ACC112 (cell line): ENCODE measurements at regions not wholly inside any gene's neighbourhood (a gene's known extent, or its start where the extent isn't known, plus 50 kb on each side); places are given as distances from the start of the nearest gene placed in this dataset.

ENCODE experiments used
- H2AFZ ChIP-seq: fragments of 200-600 bp; sonication (generic); one replicate; pipeline ENCODE4 v1.6.0; 2017; ENCODE audit warnings: antibody characterized with exemption, low read length; ENCODE audit not compliant: unreplicated experiment
- H3K27ac ChIP-seq: fragments of 200-600 bp; sonication (generic); 2 replicates; pipeline ENCODE4 v1.5.1; 2014; ENCODE audit warnings: low read depth, mild to moderate bottlenecking, antibody characterized with exemption, low read length, moderate library complexity
- H3K27me3 ChIP-seq: fragments of 200-600 bp; sonication (generic); 2 replicates; pipeline ENCODE4 v1.6.1; 2014; ENCODE audit warnings: mild to moderate bottlenecking, antibody characterized with exemption, low read length, moderate library complexity, mixed read lengths; ENCODE audit not compliant: insufficient read depth
- H3K36me3 ChIP-seq: fragments of 200-600 bp; sonication (generic); 2 replicates; pipeline ENCODE4 v1.6.1; 2016; ENCODE audit warnings: mild to moderate bottlenecking, antibody characterized with exemption, low read length, moderate library complexity, mixed read lengths; ENCODE audit not compliant: insufficient read depth
- H3K4me1 ChIP-seq: fragments of 200-600 bp; sonication (generic); one replicate; pipeline ENCODE4 v1.6.1; 2016; ENCODE audit warnings: low read length, mixed read lengths; ENCODE audit not compliant: insufficient read depth, unreplicated experiment, control insufficient read depth
- H3K4me3 ChIP-seq: fragments of 200-600 bp; sonication (generic); 2 replicates; pipeline ENCODE4 v1.5.1; 2014; ENCODE audit warnings: mild to moderate bottlenecking, low read depth, low read length
- H3K79me2 ChIP-seq: fragments of 200-600 bp; sonication (generic); one replicate; pipeline ENCODE4 v1.6.0; 2016; ENCODE audit warnings: low read length; ENCODE audit not compliant: control insufficient read depth, unreplicated experiment, insufficient read depth

- H3K4me1 ChIP-seq: peaks cover 8% of the 10 kb centered on the region
- H3K79me2 ChIP-seq: no peaks in the 10 kb centered on the region
- no peak overlapping the region for H3K4me3 ChIP-seq
- H3K27ac ChIP-seq: no peak overlapping the region
- no peaks in the 10 kb centered on the region for H3K27me3 ChIP-seq
- no peak overlapping the region for H2AFZ ChIP-seq
- H3K36me3 ChIP-seq: no peaks in the 10 kb centered on the region
These were observed 1080.6 kb upstream of the CDH6 start for GRCh38 chr5:30112867-30113266.

- Histone ChIP-seq H3K27me3 (no peaks in the 10 kb centered on the region), H3K27ac (no peak overlapping the region), H3K4me3 (no peak overlapping the region), H3K4me1 (peaks cover 5% of the 10 kb centered on the region), H3K36me3 (no peaks in the 10 kb centered on the region), H3K79me2 (no peaks in the 10 kb centered on the region), H2AFZ (no peak overlapping the region)
These were observed 1085.4 kb upstream of the CDH6 start for GRCh38 chr5:30108051-30108450.

- Histone ChIP-seq H2AFZ (no peak overlapping the region), H3K4me3 (no peak overlapping the region), H3K27ac (no peak overlapping the region)
These were observed 1086.9 kb upstream of the CDH6 start for GRCh38 chr5:30106596-30106995.

GRCh38 chr5:30104872-30105596, 1088.5 kb upstream of the CDH6 start:
- Histone ChIP-seq H3K27ac (no peak overlapping the region), H2AFZ (no peak overlapping the region), H3K4me1 (peaks cover 11% of the 10 kb centered on the region), H3K27me3 (no peaks in the 10 kb centered on the region), H3K36me3 (no peaks in the 10 kb centered on the region), H3K79me2 (no peaks in the 10 kb centered on the region), H3K4me3 (no peak overlapping the region)

More at GRCh38 chr5:30106596-30106995, 1086.9 kb upstream of the CDH6 start:
- Histone ChIP-seq H3K27me3 (no peaks in the 10 kb centered on the region), H3K4me1 (no peaks in the 10 kb centered on the region), H3K79me2 (no peaks in the 10 kb centered on the region), H3K36me3 (no peaks in the 10 kb centered on the region)

- no peaks in the 10 kb centered on the region for H3K79me2 ChIP-seq
- H3K27ac ChIP-seq: peak overlapping the region; percentile 57
- H3K27me3 ChIP-seq: no peaks in the 10 kb centered on the region
- H3K36me3 ChIP-seq: no peaks in the 10 kb centered on the region
- peak overlapping the region; percentile 29; the same call in 1 of the 2 replicates for H3K4me3 ChIP-seq
- no peak overlapping the region for H2AFZ ChIP-seq
- peaks cover 12% of the 10 kb centered on the region for H3K4me1 ChIP-seq
These were observed 1089.9 kb upstream of the CDH6 start for GRCh38 chr5:30103452-30104202.

GRCh38 chr5:30103052-30103451, 1090.4 kb upstream of the CDH6 start:
- Histone ChIP-seq H3K4me3 (no peak overlapping the region), H2AFZ (no peak overlapping the region), H3K27ac (peak overlapping the region; percentile 57), H3K36me3 (no peaks in the 10 kb centered on the region), H3K4me1 (peaks cover 12% of the 10 kb centered on the region), H3K79me2 (no peaks in the 10 kb centered on the region), H3K27me3 (no peaks in the 10 kb centered on the region)

- Histone ChIP-seq H3K27ac (peak overlapping the region; percentile 34), H3K36me3 (no peaks in the 10 kb centered on the region), H3K27me3 (no peaks in the 10 kb centered on the region), H2AFZ (no peak overlapping the region), H3K4me3 (no peak overlapping the region), H3K79me2 (no peaks in the 10 kb centered on the region), H3K4me1 (peaks cover 12% of the 10 kb centered on the region)
These were observed 1091.3 kb upstream of the CDH6 start for GRCh38 chr5:30102185-30102584.

GRCh38 chr5:30100929-30101328, 1092.6 kb upstream of the CDH6 start:
- H3K4me1 ChIP-seq: peaks cover 12% of the 10 kb centered on the region
- peak overlapping the region; percentile 77 for H3K27ac ChIP-seq

GRCh38 chr5:30100148-30100713, 1093.3 kb upstream of the CDH6 start:
- no peaks in the 10 kb centered on the region for H3K79me2 ChIP-seq
- H3K4me3 ChIP-seq: no peak overlapping the region
- no peak overlapping the region for H2AFZ ChIP-seq
- H3K36me3 ChIP-seq: no peaks in the 10 kb centered on the region
- H3K27me3 ChIP-seq: no peaks in the 10 kb centered on the region
- H3K4me1 ChIP-seq: peaks cover 12% of the 10 kb centered on the region
- H3K27ac ChIP-seq: peak overlapping the region; percentile 77

More at GRCh38 chr5:30100929-30101328, 1092.6 kb upstream of the CDH6 start:
- H3K4me3 ChIP-seq: no peak overlapping the region
- no peaks in the 10 kb centered on the region for H3K36me3 ChIP-seq
- no peak overlapping the region for H2AFZ ChIP-seq
- no peaks in the 10 kb centered on the region for H3K27me3 ChIP-seq
- no peaks in the 10 kb centered on the region for H3K79me2 ChIP-seq

- no peaks in the 10 kb centered on the region for H3K27me3 ChIP-seq
- H3K4me1 ChIP-seq: peaks cover 12% of the 10 kb centered on the region
- H3K4me3 ChIP-seq: no peak overlapping the region
- no peaks in the 10 kb centered on the region for H3K36me3 ChIP-seq
- peak overlapping the region; percentile 77 for H3K27ac ChIP-seq
- H2AFZ ChIP-seq: no peak overlapping the region
- H3K79me2 ChIP-seq: no peaks in the 10 kb centered on the region
These were observed 1093.9 kb upstream of the CDH6 start for GRCh38 chr5:30099634-30100033.
